ENCODE measurements at regions not wholly inside any gene's neighbourhood (a gene's known extent, or its start where the extent isn't known, plus 50 kb on each side); places are given as distances from the start of the nearest gene placed in this dataset.
A peak's percentile ranks its signal among the peaks of the same experiment; 100 is the strongest.

DNA sequence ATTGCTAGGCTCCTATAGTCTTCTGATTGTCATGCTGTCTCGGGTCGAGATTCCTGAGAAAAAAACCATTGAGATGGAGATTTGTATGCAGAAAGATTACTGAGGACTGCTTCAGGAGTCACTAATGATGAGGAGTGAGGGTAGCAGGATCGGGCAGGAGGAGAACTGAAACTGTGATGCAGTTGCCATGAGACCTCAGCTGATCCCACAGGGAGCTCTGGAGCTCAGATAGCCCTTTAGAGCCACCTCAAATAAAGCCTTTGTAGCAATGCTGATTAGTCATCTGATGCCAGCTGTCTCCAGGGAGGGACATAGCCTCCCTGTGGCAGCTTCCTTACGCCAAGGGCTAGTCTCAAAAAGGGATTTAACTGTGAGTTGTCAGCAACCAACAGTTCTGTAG, 256.9 kb downstream of the DMAC1 start:
- no peak overlapping the region for H3K14ac ChIP-seq (ENCODE audit: insufficient read length)
- H2AK5ac ChIP-seq (ENCODE audit: low read depth, low read length): no peak overlapping the region
- H3K56ac ChIP-seq (replicated peaks; ENCODE audit: insufficient read length, low read depth, low read length): no peak overlapping the region
- H3K23me2 ChIP-seq (ENCODE audit: low read depth, low read length): no peaks in the 10 kb centered on the region
- FAIRE-seq: peak; percentile 63
- no peak overlapping the region for H3K18ac ChIP-seq (ENCODE audit: extremely low read depth, low read length)
- 68% methylated on average over 4 of the region's 4 CpGs; no CpG with 5 or more reads in 1 of the 2 experiments for WGBS, 2 experiments (ENCODE audit: extremely low coverage in 1 of 2, insufficient coverage in 1 of 2, insufficient read length in 1 of 2, insufficient replicate concordance in 2 of 2, low coverage in 1 of 2, low lambda C conversion rate in 2 of 2, missing lambda C conversion rate in 1 of 2)
- H2BK12ac ChIP-seq (ENCODE audit: low read depth, low read length): no peak overlapping the region; the same call in 1 of the 2 replicates
- no peak overlapping the region for H3K4me3 ChIP-seq (ENCODE audit: extremely low read depth in 1 of 4, insufficient read depth in 2 of 4, low read depth in 3 of 4, low read length in 4 of 4)
- H2BK20ac ChIP-seq (ENCODE audit: low read length): no peak overlapping the region
- no peak overlapping the region for H3K23ac ChIP-seq (ENCODE audit: insufficient read length)
- H3K79me1 ChIP-seq (ENCODE audit: low read depth, low read length): no peaks in the 10 kb centered on the region
- H4K20me1 ChIP-seq (replicated peaks in 1 of 2; ENCODE audit: control insufficient read depth in 1 of 2, insufficient read depth in 2 of 2, low read length in 2 of 2): no peaks in the 10 kb centered on the region
- H3K27me3 ChIP-seq (replicated peaks in 1 of 4; ENCODE audit: control insufficient read depth in 3 of 4, extremely low read depth in 1 of 4, insufficient read depth in 3 of 4, low read length in 3 of 4): no peaks in the 10 kb centered on the region
- H3K4me1 ChIP-seq (replicated peaks in 1 of 4; ENCODE audit: control insufficient read depth in 3 of 4, insufficient read depth in 4 of 4, low read length in 3 of 4): peaks cover 0 to 7% (median 6%) of the 10 kb centered on the region in 4 experiments; a peak in 5 of 7 replicates
- no peak overlapping the region for H2BK120ac ChIP-seq (replicated peaks; ENCODE audit: low read depth, low read length)
- H3K79me2 ChIP-seq (ENCODE audit: control insufficient read depth in 1 of 2, insufficient read depth in 2 of 2, low read length in 2 of 2): no peaks in the 10 kb centered on the region
- TF ChIP-seq HDAC2 (IDR thresholded peaks at IDR 0.05; ENCODE audit: borderline replicate concordance in 1 of 2, low read depth in 2 of 2, low read length in 2 of 2) (0 out of 4 replicates have a peak, but pooled peaks of 1 of the 2 experiments have one; percentile 43), POLR2A (IDR thresholded peaks at IDR 0.05; ENCODE audit: control extremely low read depth in 1 of 2, low read depth in 2 of 2, low read length in 2 of 2) (no peak)
- peak overlapping the region in 1 of 2 experiments; percentile 27; a peak in 2 of 4 replicates for H3K4me2 ChIP-seq (ENCODE audit: insufficient read depth in 1 of 2, low read depth in 2 of 2, low read length in 2 of 2)
- ChIA-PET CTCF (ENCODE audit: partially characterized antibody) (interaction anchor here (0.9 to 1.3 kb wide), 2 partner anchors 22 to 53 kb away, joined by 4 read pairs; no protein-coding TSS in a partner anchor), POLR2A (ENCODE audit: partially characterized antibody) (interaction anchor here (0.7 kb wide), 1 partner anchor 332 kb away, joined by 3 read pairs; no protein-coding TSS in a partner anchor)
- no peaks in the 10 kb centered on the region for H3K36me3 ChIP-seq (ENCODE audit: control insufficient read depth in 2 of 4, insufficient read depth in 4 of 4, low read length in 3 of 4)
- H4K5ac ChIP-seq (ENCODE audit: insufficient read length, low read depth, low read length): no peak overlapping the region
- H3K4ac ChIP-seq (replicated peaks; ENCODE audit: insufficient read length, low read depth, low read length): no peak overlapping the region
- DNase-seq (ENCODE audit: low read depth in 1 of 2, low spot score in 2 of 2): no peak
- H4K91ac ChIP-seq (replicated peaks; ENCODE audit: insufficient read length, low read length): no peak overlapping the region
- no peak overlapping the region for H4K8ac ChIP-seq (ENCODE audit: extremely low read depth, insufficient read depth, low read length)
- H3K9me3 ChIP-seq (ENCODE audit: insufficient read depth in 2 of 2, low read depth in 1 of 2, low read length in 1 of 2): no peaks in the 10 kb centered on the region
- H2BK5ac ChIP-seq (ENCODE audit: low read depth, low read length): no peak overlapping the region
- peak overlapping the region; percentile 4; the same call in 1 of the 2 replicates for H2AFZ ChIP-seq (ENCODE audit: low read length)
- no peak overlapping the region for H3K9ac ChIP-seq (replicated peaks in 1 of 4; ENCODE audit: extremely low read depth in 1 of 4, low read depth in 3 of 4, low read length in 3 of 4)
- H3K27ac ChIP-seq (ENCODE audit: low read depth, low read length): no peak overlapping the region
- H2BK15ac ChIP-seq (ENCODE audit: low read length): no peak overlapping the region

Measured in H1 (cell line).